A673 (cell line): ENCODE measurements at regions not wholly inside any gene's neighbourhood (a gene's known extent, or its start where the extent isn't known, plus 50 kb on each side); places are given as distances from the start of the nearest gene placed in this dataset.

Experiments
- CTCF ChIP-seq: fragments of 300-800, 200-600 bp; sonication (generic); conservative IDR thresholded peaks from 2 replicates; pipeline ENCODE4 v1.5.1; 2017; ENCODE audit warnings: low read depth, mild to moderate bottlenecking, antibody characterized with exemption, low read length, moderate library complexity, mixed read lengths
- EZH2 ChIP-seq: fragments of 200-600 bp; sonication (generic); IDR thresholded peaks from 2 replicates; pipeline ENCODE4 v1.6.1; 2017; ENCODE audit warnings: borderline replicate concordance, low read depth, mild to moderate bottlenecking, mixed read lengths, antibody characterized with exemption, low read length; ENCODE audit not compliant: poor library complexity, severe bottlenecking

DNA sequence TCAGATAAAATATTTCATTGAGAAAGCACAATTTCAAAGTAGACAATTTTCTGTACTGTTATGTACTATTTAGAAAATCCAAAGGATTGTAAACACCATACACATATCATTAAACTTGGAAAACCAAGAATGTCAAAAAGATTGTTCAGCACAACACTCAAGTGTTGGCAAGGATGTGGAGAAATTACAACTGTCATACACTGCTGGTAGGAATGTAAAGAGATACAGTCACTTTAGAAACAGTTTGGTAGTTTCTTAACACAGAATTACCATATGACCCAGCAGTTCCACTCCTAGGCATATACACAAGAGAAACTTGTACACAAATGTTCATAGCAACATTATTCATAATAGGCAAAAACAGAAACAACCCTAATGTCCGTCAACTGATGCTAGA lies 71.2 kb downstream of the OR2K2 start:
- TF ChIP-seq EZH2, result no peak
- TF ChIP-seq CTCF, result no peak
